Muscle layer of colon (tissue), 2 donors: ENCODE measurements at regions not wholly inside any gene's neighbourhood (a gene's known extent, or its start where the extent isn't known, plus 50 kb on each side); places are given as distances from the start of the nearest gene placed in this dataset.

ENCODE experiments used
- H3K27ac ChIP-seq: one replicate; pipeline ENCODE4 v1.7.0; 2013; ENCODE audit warnings: low read depth, mild to moderate bottlenecking, low read length, moderate library complexity
- H3K27me3 ChIP-seq, 2 donors: one replicate each; pipeline ENCODE4 v1.7.0; 2013; ENCODE audit warnings: low read length in 2 of 2, mild to moderate bottlenecking in 2 of 2; ENCODE audit not compliant: insufficient read depth in 2 of 2, control insufficient read depth in 1 of 2
- H3K36me3 ChIP-seq: one replicate; pipeline ENCODE4 v1.7.0; 2013; ENCODE audit warnings: mild to moderate bottlenecking, low read length; ENCODE audit not compliant: insufficient read depth
- H3K4me1 ChIP-seq: one replicate; pipeline ENCODE4 v1.7.0; 2013; ENCODE audit warnings: mild to moderate bottlenecking, low read length; ENCODE audit not compliant: insufficient read depth
- H3K4me3 ChIP-seq, 2 donors: one replicate each; pipeline ENCODE4 v1.7.0; 2013; ENCODE audit warnings: low read length in 2 of 2, low read depth in 1 of 2, mild to moderate bottlenecking in 1 of 2, moderate library complexity in 1 of 2
- H3K9ac ChIP-seq: one replicate; pipeline ENCODE4 v1.7.0; 2013; ENCODE audit warnings: low read length
- H3K9me3 ChIP-seq: one replicate; pipeline ENCODE4 v1.7.0; 2013; ENCODE audit warnings: mild to moderate bottlenecking, low read length
- donor health status: abdominal sarcoma.
- donor health status: Adenocarcinoma of cecum.

DNA sequence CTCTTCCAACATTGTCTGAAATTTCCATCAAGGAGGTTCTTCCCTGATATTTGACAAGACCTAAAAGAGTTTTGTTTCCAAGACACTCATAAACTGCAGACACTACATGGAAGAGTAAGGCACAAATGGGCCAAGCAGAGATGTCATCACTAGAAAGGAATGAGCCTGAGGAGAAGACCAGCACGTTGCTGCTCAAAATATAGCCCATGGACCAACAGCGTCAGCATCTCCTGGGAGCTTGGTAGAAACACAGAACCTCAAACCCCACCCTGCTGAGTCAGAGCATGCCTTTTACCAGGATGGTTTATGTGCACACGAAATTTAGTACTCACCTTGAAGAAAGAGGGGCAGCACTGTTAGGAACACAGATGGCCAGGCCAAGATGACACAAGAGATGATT lies 128.7 kb upstream of the MID1 start:
- no peak overlapping the region for H3K9ac ChIP-seq
- no peak overlapping the region for H3K4me3 ChIP-seq
- H3K27me3 ChIP-seq, result no peaks in the 10 kb centered on the region
- H3K36me3 ChIP-seq, result no peaks in the 10 kb centered on the region
- H3K9me3 ChIP-seq, result no peaks in the 10 kb centered on the region
- H3K4me1 ChIP-seq, result no peaks in the 10 kb centered on the region
- no peak overlapping the region for H3K27ac ChIP-seq

DNA sequence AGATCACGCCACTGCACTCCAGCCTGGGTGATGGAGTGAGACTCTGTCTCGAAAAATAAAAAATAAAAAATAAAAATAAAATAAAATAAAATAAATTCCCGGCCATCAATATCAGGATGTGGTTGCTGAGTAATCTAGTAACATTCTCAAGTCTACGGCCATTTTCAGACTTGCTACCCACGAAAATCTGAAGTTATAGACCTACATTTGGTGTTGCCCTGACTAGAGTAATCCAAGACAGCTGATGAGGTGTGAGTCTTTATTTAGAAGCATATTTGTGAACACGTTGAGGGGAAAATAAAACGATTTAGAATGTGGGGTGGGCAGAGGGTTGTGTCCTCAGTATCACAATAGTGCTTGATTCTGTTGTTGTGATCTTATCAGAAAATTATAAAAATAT lies 130.2 kb upstream of the MID1 start:
- Histone ChIP-seq H3K9ac (no peak overlapping the region), H3K4me3 (no peak overlapping the region), H3K27ac (no peak overlapping the region), H3K36me3 (no peaks in the 10 kb centered on the region), H3K27me3 (no peaks in the 10 kb centered on the region), H3K4me1 (no peaks in the 10 kb centered on the region), H3K9me3 (no peaks in the 10 kb centered on the region)

DNA sequence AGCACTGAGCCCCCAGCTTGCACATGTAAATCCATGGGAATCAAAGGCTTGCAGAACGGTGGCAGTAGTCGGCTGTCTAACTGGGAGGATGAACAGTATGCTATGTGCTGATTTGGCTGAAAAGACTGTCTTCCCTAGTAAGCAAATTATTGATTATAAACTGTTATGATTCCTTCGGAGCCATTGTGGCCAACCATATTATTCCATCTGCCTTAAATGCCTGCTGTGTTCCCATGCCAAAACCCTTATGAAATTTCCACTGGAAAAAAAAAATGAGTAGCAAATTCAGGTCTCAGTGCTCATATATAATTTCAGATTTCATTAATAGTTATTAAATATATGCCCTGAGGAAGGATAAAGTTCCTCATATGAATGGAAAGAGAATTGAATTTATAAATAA lies 132.7 kb upstream of the MID1 start:
- Histone ChIP-seq H3K9ac (no peak overlapping the region), H3K4me1 (peaks cover 14% of the 10 kb centered on the region), H3K36me3 (no peaks in the 10 kb centered on the region), H3K9me3 (no peaks in the 10 kb centered on the region), H3K27me3 (no peaks in the 10 kb centered on the region), H3K27ac (no peak overlapping the region), H3K4me3 (no peak overlapping the region)

DNA sequence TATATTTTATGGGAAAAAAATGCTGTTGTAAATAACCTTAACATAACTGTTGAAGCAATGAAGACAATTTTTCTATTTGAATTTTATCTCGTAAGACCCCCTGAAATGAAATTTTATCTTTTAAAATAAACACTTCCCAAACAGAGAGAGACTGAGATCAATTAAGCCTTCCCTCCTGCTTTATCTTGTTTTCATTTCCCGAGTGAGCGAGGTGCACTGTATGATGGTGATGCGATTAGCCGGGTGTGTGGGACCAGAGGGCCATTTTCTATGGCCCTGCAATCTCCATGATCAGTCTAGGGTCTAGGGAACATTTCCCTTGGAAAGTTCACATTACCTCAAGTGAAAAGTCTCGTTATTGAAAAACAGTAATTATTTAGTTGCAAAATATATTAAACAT lies 134.1 kb upstream of the MID1 start:
- H3K9ac ChIP-seq, result no peak overlapping the region
- H3K4me1 ChIP-seq, result peaks cover 14% of the 10 kb centered on the region
- H3K4me3 ChIP-seq, result no peak overlapping the region
- no peaks in the 10 kb centered on the region for H3K9me3 ChIP-seq
- H3K27me3 ChIP-seq, result no peaks in the 10 kb centered on the region
- H3K27ac ChIP-seq, result no peak overlapping the region
- H3K36me3 ChIP-seq, result no peaks in the 10 kb centered on the region

DNA sequence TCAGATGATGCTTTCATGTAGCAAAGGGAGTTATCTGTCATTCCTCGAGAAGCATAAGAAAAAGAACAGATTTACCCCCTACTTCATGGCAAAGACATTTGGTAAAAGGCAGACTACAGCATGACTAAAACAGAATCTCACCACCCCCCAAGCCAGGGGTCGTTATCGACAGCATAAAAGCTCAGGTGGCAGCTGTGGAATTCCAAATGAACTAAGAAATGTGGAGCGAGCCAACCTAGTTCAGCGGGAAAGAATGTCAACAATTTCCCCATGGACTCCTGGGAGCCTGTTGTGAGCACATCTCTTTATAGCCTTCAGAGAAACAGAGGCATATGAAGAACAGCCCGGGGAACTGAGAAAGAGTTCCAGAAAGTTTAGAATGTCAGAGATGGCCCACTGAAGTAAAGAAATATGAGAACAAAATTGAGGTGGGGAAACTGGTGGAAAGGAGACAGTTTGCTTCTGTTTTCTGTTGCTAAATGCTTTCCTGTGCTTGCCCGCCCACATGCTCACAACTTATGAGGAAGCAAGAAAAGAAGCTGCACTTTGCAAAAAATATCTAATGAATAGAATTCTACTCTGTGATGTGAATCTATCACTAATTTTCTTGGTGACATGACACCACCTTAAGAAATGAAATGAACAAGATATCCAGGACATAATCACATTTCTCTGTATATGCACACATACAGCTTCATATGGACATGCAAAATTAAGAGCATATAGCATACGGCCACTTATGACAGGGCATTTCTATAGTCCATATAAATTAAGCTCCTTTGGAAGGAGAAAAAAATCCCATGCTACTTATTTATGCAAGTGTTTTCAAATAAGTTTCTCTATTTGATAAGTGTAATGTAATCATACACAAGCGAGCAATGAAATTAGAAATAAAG lies 135.3 kb upstream of the MID1 start:
- peaks cover 14% of the 10 kb centered on the region for H3K4me1 ChIP-seq
- no peaks in the 10 kb centered on the region for H3K27me3 ChIP-seq
- peak overlapping the region; percentile 34 for H3K27ac ChIP-seq
- no peaks in the 10 kb centered on the region for H3K9me3 ChIP-seq
- H3K36me3 ChIP-seq, result no peaks in the 10 kb centered on the region
- no peak overlapping the region for H3K9ac ChIP-seq
- no peak overlapping the region for H3K4me3 ChIP-seq

DNA sequence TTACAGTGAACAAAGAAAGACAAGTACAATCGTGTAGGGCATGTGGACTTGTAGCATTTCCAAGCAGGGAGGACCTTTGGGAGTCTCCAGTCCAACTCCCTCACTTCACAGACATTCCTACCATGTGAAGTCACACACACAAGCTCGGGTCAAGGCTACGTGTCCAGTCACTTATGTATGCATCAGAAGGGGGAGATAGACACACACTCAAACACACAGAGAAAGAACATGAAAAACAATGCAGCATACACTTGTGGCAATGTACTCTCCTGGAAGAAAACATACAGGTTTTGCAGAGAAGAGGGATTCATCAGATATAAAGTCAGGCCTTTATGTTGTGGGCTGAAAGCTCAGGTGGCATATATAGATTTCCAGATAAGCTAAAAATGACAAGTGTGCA lies 136.1 kb upstream of the MID1 start:
- no peaks in the 10 kb centered on the region for H3K27me3 ChIP-seq
- H3K27ac ChIP-seq, result no peak overlapping the region
- H3K36me3 ChIP-seq, result no peaks in the 10 kb centered on the region
- H3K9me3 ChIP-seq, result no peaks in the 10 kb centered on the region
- H3K4me1 ChIP-seq, result peaks cover 14% of the 10 kb centered on the region
- H3K9ac ChIP-seq, result no peak overlapping the region
- no peak overlapping the region for H3K4me3 ChIP-seq

DNA sequence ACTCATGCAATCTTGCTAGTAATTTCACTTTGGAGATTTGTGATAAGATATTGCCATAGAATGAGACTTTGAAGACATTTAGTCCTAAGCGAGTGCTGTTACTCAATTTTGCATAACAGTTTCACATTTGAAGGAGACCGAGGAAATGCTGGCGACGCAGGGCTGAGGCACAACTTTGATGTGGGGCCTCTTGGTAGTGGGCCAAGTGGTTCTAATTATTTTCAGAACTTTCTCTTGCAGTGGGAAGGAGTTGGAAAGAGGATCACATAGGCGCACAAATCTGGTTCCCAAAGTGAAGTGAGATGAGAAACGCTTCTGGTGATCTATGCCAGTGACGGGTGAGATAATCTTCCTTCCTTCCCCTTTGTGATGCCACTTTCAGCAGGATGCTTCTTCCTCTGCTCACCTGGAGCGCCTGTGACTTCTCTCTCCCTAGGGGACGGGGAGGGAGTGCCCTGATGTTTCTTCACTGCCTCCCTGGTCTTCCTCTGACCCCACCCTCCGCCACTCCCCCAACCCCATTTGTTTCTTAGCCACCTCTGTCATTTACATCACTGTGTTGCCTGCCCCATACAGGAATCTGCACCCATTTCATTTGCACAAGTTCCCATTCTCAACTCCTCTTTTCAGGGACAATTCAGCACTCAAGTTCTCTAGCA lies 138.9 kb upstream of the MID1 start:
- Histone ChIP-seq H3K9ac (no peak overlapping the region), H3K4me1 (peaks cover 14% of the 10 kb centered on the region), H3K27ac (no peak overlapping the region), H3K36me3 (no peaks in the 10 kb centered on the region), H3K9me3 (no peaks in the 10 kb centered on the region), H3K27me3 (no peaks in the 10 kb centered on the region), H3K4me3 (no peak overlapping the region)

DNA sequence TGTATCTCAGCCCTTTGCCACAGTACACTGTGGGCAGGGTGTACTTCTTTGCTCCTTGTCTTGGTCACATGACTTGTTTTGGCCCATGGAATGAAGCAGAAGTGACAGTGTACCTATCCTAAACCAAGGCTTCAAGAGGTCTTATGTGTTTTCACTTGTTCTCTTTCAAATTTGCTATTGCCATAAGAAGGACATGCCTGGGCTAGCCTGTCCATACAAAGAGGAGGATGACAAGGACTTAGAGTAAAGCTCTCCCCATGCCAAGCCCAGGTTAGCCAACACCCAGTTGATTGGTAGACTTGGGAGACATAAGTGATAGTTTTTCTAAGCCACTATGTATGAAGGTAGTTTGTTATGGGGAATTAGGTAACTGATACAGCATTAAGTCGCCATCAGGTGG lies 141.1 kb upstream of the MID1 start:
- Histone ChIP-seq H3K27ac (no peak overlapping the region), H3K4me1 (peaks cover 5% of the 10 kb centered on the region), H3K4me3 (no peak overlapping the region), H3K27me3 (no peaks in the 10 kb centered on the region), H3K9me3 (no peaks in the 10 kb centered on the region), H3K9ac (no peak overlapping the region), H3K36me3 (no peaks in the 10 kb centered on the region)

DNA sequence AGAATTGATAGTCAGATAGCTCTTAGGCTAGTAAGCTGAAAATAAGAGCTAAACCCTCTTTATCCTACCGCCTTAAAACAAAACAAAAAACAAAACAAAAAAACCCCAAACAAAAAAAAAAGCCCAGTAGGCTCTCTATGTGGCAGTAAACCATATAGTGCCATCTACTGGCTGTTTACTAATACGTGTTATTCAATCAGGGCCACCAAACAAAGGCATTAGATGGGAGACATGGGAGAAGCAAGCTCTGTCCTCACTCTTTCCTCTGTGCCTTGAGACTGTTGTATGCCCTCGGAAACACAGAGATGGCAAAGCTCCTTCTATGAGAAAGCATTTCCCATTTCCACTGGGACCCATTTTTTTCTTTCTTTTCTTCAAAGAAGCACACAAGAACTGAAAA lies 148.8 kb upstream of the MID1 start:
- Histone ChIP-seq H3K4me1 (no peaks in the 10 kb centered on the region), H3K27me3 (no peaks in the 10 kb centered on the region), H3K9me3 (no peaks in the 10 kb centered on the region), H3K4me3 (no peak overlapping the region), H3K27ac (no peak overlapping the region), H3K9ac (no peak overlapping the region), H3K36me3 (no peaks in the 10 kb centered on the region)

DNA sequence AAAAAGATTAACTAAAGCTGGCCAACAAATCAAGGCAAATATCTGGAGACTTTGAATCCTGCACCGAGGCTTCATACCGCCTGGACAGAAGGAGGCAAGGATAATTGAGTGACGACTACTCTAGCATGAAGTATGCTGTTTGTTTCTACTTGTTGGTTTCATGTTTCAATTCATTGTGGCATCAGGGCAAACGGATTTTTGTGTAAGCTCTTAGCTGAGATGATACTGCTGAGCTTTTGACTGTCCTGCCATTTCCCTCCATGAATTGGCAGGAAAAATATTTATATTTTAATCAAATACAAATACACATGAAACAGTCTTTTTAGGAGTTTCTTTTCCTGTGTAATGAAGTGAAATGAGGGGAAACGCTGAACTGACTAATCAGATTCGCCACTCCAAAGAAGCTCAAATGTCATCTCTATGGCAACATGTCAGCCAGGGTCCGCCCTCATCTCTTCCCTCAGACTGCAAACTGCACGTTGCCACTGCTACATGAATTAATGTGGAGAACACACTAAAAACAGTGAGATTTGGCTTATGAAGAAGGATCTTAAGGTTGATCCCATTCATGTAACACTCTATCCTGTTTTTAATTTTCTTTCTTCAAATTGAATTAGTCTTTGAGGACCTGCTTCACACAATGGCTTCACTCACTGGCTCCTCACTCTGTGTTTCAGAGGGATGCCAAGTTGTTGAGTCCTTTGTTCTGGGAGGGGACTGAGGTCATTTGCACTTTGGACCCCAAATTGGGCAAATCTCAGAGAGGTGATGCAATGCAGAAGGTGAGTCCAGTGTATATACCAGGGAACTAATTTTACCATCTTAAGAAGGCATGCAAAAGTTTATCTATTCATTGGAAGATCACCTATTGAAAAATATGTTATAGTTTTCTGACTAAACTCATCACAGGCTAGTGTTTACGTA lies 149.6 kb upstream of the MID1 start:
- Histone ChIP-seq H3K27ac (no peak overlapping the region), H3K9ac (no peak overlapping the region), H3K27me3 (no peaks in the 10 kb centered on the region), H3K4me3 (no peak overlapping the region), H3K4me1 (no peaks in the 10 kb centered on the region), H3K9me3 (no peaks in the 10 kb centered on the region), H3K36me3 (no peaks in the 10 kb centered on the region)

DNA sequence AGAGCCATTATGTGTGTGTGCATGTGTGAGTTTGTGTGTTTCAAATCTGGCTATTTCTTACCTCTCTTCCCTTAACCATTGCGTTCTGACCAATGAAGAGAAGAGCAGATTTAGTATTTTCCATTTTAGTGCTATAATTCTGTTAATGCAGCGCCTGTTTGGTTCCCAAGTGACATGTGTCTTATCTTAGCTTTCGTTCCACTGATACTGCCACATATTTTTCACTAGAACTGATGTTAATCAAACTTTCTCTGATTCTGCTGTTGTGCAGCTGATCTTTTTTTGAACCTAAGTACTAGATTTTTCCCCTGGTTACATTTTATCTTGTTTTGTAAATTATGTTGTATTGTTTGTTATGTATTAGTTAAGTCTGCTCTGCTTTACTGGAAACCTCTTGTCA lies 152.9 kb upstream of the MID1 start:
- Histone ChIP-seq H3K36me3 (no peaks in the 10 kb centered on the region), H3K27ac (no peak overlapping the region), H3K4me3 (no peak overlapping the region)

More for the DNA sequence above, 152.9 kb upstream of the MID1 start:
- Histone ChIP-seq H3K9ac (no peak overlapping the region), H3K4me1 (no peaks in the 10 kb centered on the region), H3K27me3 (no peaks in the 10 kb centered on the region), H3K9me3 (no peaks in the 10 kb centered on the region)
